ENCODE measurements at regions not wholly inside any gene's neighbourhood (a gene's known extent, or its start where the extent isn't known, plus 50 kb on each side); places are given as distances from the start of the nearest gene placed in this dataset.

GRCh38 chr7:80359476-80359875, 152.4 kb downstream of the GNAT3 start:
- no peaks in the 10 kb centered on the region for H3K27me3 ChIP-seq (replicated peaks; ENCODE audit: insufficient read depth)
- H3K4me2 ChIP-seq (ENCODE audit: unreplicated experiment), result no peak overlapping the region
- H3K36me3 ChIP-seq (ENCODE audit: low read depth), result no peaks in the 10 kb centered on the region
- 69 to 78% methylated on average over 2 of the region's 2 CpGs for WGBS, 2 experiments (ENCODE audit: low coverage in 1 of 2, low lambda C conversion rate in 2 of 2, missing lambda C conversion rate in 2 of 2)
- no peak overlapping the region for H3K27ac ChIP-seq
- no peaks in the 10 kb centered on the region for H3K9me3 ChIP-seq (ENCODE audit: low read depth)
- no peaks in the 10 kb centered on the region for H3K79me2 ChIP-seq (ENCODE audit: insufficient read depth)
- H3K9ac ChIP-seq, result no peak overlapping the region
- H3K4me1 ChIP-seq (ENCODE audit: insufficient read depth), result peaks cover 17% of the 10 kb centered on the region
- TF ChIP-seq EZH2phosphoT487 (IDR thresholded peaks at IDR 0.05; ENCODE audit: insufficient read depth, low read depth) (no peak), EZH2 (IDR thresholded peaks at IDR 0.05; ENCODE audit: insufficient read depth, poor library complexity, severe bottlenecking) (no peak)
- no peak for DNase-seq
- H3K4me3 ChIP-seq, result no peak overlapping the region
- no peaks in the 10 kb centered on the region for H3F3A ChIP-seq (ENCODE audit: insufficient read depth)
- H4K20me1 ChIP-seq (ENCODE audit: insufficient read depth), result no peaks in the 10 kb centered on the region
- no peaks in the 10 kb centered on the region for H3K9me2 ChIP-seq (ENCODE audit: insufficient read depth)
- H2AFZ ChIP-seq, result no peak overlapping the region
- in situ Hi-C loops (cut with MboI), result no loop called here

- Histone ChIP-seq H3K27ac (no peak overlapping the region), H3K9me2 (ENCODE audit: insufficient read depth) (no peaks in the 10 kb centered on the region), H3K4me1 (ENCODE audit: insufficient read depth) (peaks cover 17% of the 10 kb centered on the region), H3K9ac (no peak overlapping the region), H3K4me2 (ENCODE audit: unreplicated experiment) (no peak overlapping the region), H4K20me1 (ENCODE audit: insufficient read depth) (no peaks in the 10 kb centered on the region), H3F3A (ENCODE audit: insufficient read depth) (no peaks in the 10 kb centered on the region), H3K4me3 (no peak overlapping the region), H3K27me3 (replicated peaks; ENCODE audit: insufficient read depth) (no peaks in the 10 kb centered on the region), H3K36me3 (ENCODE audit: low read depth) (no peaks in the 10 kb centered on the region), H3K9me3 (ENCODE audit: low read depth) (no peaks in the 10 kb centered on the region), H3K79me2 (ENCODE audit: insufficient read depth) (no peaks in the 10 kb centered on the region), H2AFZ (no peak overlapping the region)
- in situ Hi-C loops (cut with MboI), result no loop called here
- WGBS, 2 experiments (ENCODE audit: low coverage in 1 of 2, low lambda C conversion rate in 2 of 2, missing lambda C conversion rate in 2 of 2), result 82 to 86% methylated on average over 3 of the region's 3 CpGs
- DNase-seq, result no peak
- no peak for TF ChIP-seq EZH2phosphoT487 (IDR thresholded peaks at IDR 0.05; ENCODE audit: insufficient read depth, low read depth)
- TF ChIP-seq EZH2 (IDR thresholded peaks at IDR 0.05; ENCODE audit: insufficient read depth, poor library complexity, severe bottlenecking), result no peak
Observed at GRCh38 chr7:80359029-80359428, 152.8 kb downstream of the GNAT3 start.

GRCh38 chr7:80357530-80357929, 154.3 kb downstream of the GNAT3 start:
- H3K36me3 ChIP-seq (ENCODE audit: low read depth), result no peaks in the 10 kb centered on the region
- H3K27me3 ChIP-seq (replicated peaks; ENCODE audit: insufficient read depth), result no peaks in the 10 kb centered on the region
- no peaks in the 10 kb centered on the region for H3K9me3 ChIP-seq (ENCODE audit: low read depth)
- no peak overlapping the region for H2AFZ ChIP-seq
- no peak overlapping the region for H3K27ac ChIP-seq
- H3K4me1 ChIP-seq (ENCODE audit: insufficient read depth), result peaks cover 12% of the 10 kb centered on the region
- no peaks in the 10 kb centered on the region for H4K20me1 ChIP-seq (ENCODE audit: insufficient read depth)
- H3K4me2 ChIP-seq (ENCODE audit: unreplicated experiment), result no peak overlapping the region
- H3F3A ChIP-seq (ENCODE audit: insufficient read depth), result no peaks in the 10 kb centered on the region
- no peaks in the 10 kb centered on the region for H3K9me2 ChIP-seq (ENCODE audit: insufficient read depth)
- H3K9ac ChIP-seq, result no peak overlapping the region
- no peak overlapping the region for H3K4me3 ChIP-seq
- in situ Hi-C loops (cut with MboI), result no loop called here
- TF ChIP-seq EZH2phosphoT487 (IDR thresholded peaks at IDR 0.05; ENCODE audit: insufficient read depth, low read depth), result no peak
- no peak for TF ChIP-seq EZH2 (IDR thresholded peaks at IDR 0.05; ENCODE audit: insufficient read depth, poor library complexity, severe bottlenecking)
- H3K79me2 ChIP-seq (ENCODE audit: insufficient read depth), result no peaks in the 10 kb centered on the region
- DNase-seq, result peak; percentile 49

GRCh38 chr7:80350430-80350829, 161.4 kb downstream of the GNAT3 start:
- Histone ChIP-seq H3K9ac (no peak overlapping the region), H3K27me3 (replicated peaks; ENCODE audit: insufficient read depth) (no peaks in the 10 kb centered on the region), H3K4me2 (ENCODE audit: unreplicated experiment) (no peak overlapping the region), H3K36me3 (ENCODE audit: low read depth) (no peaks in the 10 kb centered on the region), H3F3A (ENCODE audit: insufficient read depth) (peaks cover 25% of the 10 kb centered on the region), H3K9me3 (ENCODE audit: low read depth) (no peaks in the 10 kb centered on the region), H3K4me3 (no peak overlapping the region), H3K27ac (no peak overlapping the region), H3K79me2 (ENCODE audit: insufficient read depth) (no peaks in the 10 kb centered on the region), H2AFZ (no peak overlapping the region), H3K9me2 (ENCODE audit: insufficient read depth) (no peaks in the 10 kb centered on the region), H4K20me1 (ENCODE audit: insufficient read depth) (no peaks in the 10 kb centered on the region), H3K4me1 (ENCODE audit: insufficient read depth) (peaks cover 26% of the 10 kb centered on the region)
- no peak for TF ChIP-seq EZH2 (IDR thresholded peaks at IDR 0.05; ENCODE audit: insufficient read depth, poor library complexity, severe bottlenecking)
- in situ Hi-C loops (cut with MboI), result no loop called here
- WGBS, 2 experiments (ENCODE audit: low coverage in 1 of 2, low lambda C conversion rate in 2 of 2, missing lambda C conversion rate in 2 of 2), result 43 to 55% methylated on average over 1 of the region's 1 CpG
- no peak for DNase-seq

- in situ Hi-C loops (cut with MboI), result no loop called here
- no peaks in the 10 kb centered on the region for H4K20me1 ChIP-seq (ENCODE audit: insufficient read depth)
- H3K4me2 ChIP-seq (ENCODE audit: unreplicated experiment), result no peak overlapping the region
- TF ChIP-seq EZH2phosphoT487 (IDR thresholded peaks at IDR 0.05; ENCODE audit: insufficient read depth, low read depth) (no peak), EZH2 (IDR thresholded peaks at IDR 0.05; ENCODE audit: insufficient read depth, poor library complexity, severe bottlenecking) (no peak)
- peaks cover 25% of the 10 kb centered on the region for H3F3A ChIP-seq (ENCODE audit: insufficient read depth)
- peaks cover 26% of the 10 kb centered on the region for H3K4me1 ChIP-seq (ENCODE audit: insufficient read depth)
- H3K9ac ChIP-seq, result no peak overlapping the region
- no peaks in the 10 kb centered on the region for H3K27me3 ChIP-seq (replicated peaks; ENCODE audit: insufficient read depth)
- H3K79me2 ChIP-seq (ENCODE audit: insufficient read depth), result no peaks in the 10 kb centered on the region
- no peaks in the 10 kb centered on the region for H3K36me3 ChIP-seq (ENCODE audit: low read depth)
- no peak for DNase-seq
- no peak overlapping the region for H3K27ac ChIP-seq
- H3K9me3 ChIP-seq (ENCODE audit: low read depth), result no peaks in the 10 kb centered on the region
- H3K4me3 ChIP-seq, result no peak overlapping the region
- H2AFZ ChIP-seq, result no peak overlapping the region
- H3K9me2 ChIP-seq (ENCODE audit: insufficient read depth), result no peaks in the 10 kb centered on the region
- 31 to 39% methylated on average over 2 of the region's 2 CpGs for WGBS, 2 experiments (ENCODE audit: low coverage in 1 of 2, low lambda C conversion rate in 2 of 2, missing lambda C conversion rate in 2 of 2)
Observed at GRCh38 chr7:80348223-80348622, 163.6 kb downstream of the GNAT3 start.
